ENCODE measurements at regions not wholly inside any gene's neighbourhood (a gene's known extent, or its start where the extent isn't known, plus 50 kb on each side); places are given as distances from the start of the nearest gene placed in this dataset.

DNA sequence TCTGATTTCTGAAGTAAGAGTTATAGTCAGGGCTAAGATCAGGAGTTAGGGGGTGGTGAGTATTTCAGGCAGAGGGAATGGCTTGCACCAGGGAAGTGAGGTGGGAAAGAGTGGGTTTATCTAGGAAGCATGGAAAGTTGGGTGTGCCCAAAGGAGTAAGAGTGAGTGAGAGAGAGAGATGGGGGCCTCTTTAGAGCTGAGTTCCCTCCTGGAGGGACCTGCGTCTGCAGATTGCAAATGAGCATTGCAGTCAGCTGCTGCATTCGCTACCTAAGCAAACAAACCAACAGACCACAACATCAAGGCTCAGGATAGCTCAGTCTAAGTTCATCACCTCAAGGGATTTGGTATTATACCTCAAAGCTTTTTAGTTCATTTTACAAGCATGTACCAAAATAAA is 405.8 kb downstream of the FGF9 start:
- Histone ChIP-seq H3K79me2 (ENCODE audit: control insufficient read depth, insufficient read depth, low read length) (no peaks in the 10 kb centered on the region), H3K9ac (ENCODE audit: control insufficient read depth, extremely low read depth, insufficient read depth, low read length) (no peak overlapping the region), H3K9me3 (ENCODE audit: control insufficient read depth, low read depth, low read length) (no peaks in the 10 kb centered on the region), H3K27ac (ENCODE audit: control insufficient read depth, insufficient read depth, low read length) (no peak overlapping the region), H4K20me1 (ENCODE audit: control insufficient read depth, extremely low read depth, insufficient read depth, low read length) (no peaks in the 10 kb centered on the region), H3K4me3 (ENCODE audit: control insufficient read depth in 2 of 3, extremely low read depth in 1 of 3, insufficient read depth in 2 of 3, low read depth in 1 of 3, low read length in 3 of 3) (no peak overlapping the region), H3K9me1 (ENCODE audit: control insufficient read depth, extremely low read depth, insufficient read depth, low read length) (no peaks in the 10 kb centered on the region), H3K4me2 (ENCODE audit: control insufficient read depth, extremely low read depth, insufficient read depth, low read depth, low read length) (no peak overlapping the region), H3K36me3 (ENCODE audit: control insufficient read depth in 2 of 2, extremely low read depth in 1 of 2, insufficient read depth in 2 of 2, low read length in 2 of 2) (no peaks in the 10 kb centered on the region), H2AFZ (ENCODE audit: control insufficient read depth, low read length) (no peak overlapping the region), H3K27me3 (ENCODE audit: control insufficient read depth, extremely low read depth, insufficient read depth, low read length) (no peaks in the 10 kb centered on the region), H3K4me1 (ENCODE audit: control insufficient read depth, extremely low read depth, insufficient read depth, low read length) (no peaks in the 10 kb centered on the region)
- dilution Hi-C loops (cut with MboI; ENCODE audit: extremely low pct_ligation_motif_present, low sequenced_read_pairs) = no loop called here
- TF ChIP-seq, protein P1, sequence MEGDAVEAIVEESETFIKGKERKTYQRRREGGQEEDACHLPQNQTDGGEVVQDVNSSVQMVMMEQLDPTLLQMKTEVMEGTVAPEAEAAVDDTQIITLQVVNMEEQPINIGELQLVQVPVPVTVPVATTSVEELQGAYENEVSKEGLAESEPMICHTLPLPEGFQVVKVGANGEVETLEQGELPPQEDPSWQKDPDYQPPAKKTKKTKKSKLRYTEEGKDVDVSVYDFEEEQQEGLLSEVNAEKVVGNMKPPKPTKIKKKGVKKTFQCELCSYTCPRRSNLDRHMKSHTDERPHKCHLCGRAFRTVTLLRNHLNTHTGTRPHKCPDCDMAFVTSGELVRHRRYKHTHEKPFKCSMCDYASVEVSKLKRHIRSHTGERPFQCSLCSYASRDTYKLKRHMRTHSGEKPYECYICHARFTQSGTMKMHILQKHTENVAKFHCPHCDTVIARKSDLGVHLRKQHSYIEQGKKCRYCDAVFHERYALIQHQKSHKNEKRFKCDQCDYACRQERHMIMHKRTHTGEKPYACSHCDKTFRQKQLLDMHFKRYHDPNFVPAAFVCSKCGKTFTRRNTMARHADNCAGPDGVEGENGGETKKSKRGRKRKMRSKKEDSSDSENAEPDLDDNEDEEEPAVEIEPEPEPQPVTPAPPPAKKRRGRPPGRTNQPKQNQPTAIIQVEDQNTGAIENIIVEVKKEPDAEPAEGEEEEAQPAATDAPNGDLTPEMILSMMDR (optimal IDR thresholded peaks at IDR 0.05 in 1 of 3, IDR thresholded peaks at IDR 0.05 in 1 of 3, conservative IDR thresholded peaks at IDR 0.05 in 1 of 3; ENCODE audit: extremely low read depth in 1 of 3, insufficient read depth in 2 of 3, low read length in 3 of 3) = no peak
- TF ChIP-seq EZH2 (IDR thresholded peaks at IDR 0.05; ENCODE audit: low read length) = no peak
- FAIRE-seq (no peak), DNase-seq (ENCODE audit: low read depth, low spot score) (no peak)

DNA sequence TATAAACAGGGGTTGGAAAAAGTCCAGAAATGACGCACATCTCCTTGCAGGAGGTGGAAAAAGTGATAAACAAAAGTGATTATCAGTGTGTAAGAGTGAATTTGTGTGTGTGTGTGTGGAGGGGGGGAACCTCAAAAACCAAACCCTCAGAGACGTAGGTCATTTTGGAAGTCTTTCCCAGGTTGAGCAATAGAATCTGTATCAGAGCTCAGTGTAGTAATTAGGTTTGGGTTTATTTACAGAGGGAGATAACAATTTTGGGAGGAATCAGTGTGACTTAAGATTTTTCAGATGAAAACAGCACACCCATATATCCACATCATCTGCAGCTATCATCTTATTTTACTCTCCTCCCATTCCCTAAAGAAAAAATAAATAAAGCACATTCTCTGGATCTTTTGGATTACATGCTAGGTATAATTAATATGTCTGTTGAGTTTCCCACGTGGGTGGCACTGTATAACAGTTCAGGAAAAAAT is 406.4 kb downstream of the FGF9 start:
- Histone ChIP-seq H3K79me2 (ENCODE audit: control insufficient read depth, insufficient read depth, low read length) (no peaks in the 10 kb centered on the region), H2AFZ (ENCODE audit: control insufficient read depth, low read length) (no peak overlapping the region), H3K4me1 (ENCODE audit: control insufficient read depth, extremely low read depth, insufficient read depth, low read length) (no peaks in the 10 kb centered on the region), H3K27ac (ENCODE audit: control insufficient read depth, insufficient read depth, low read length) (no peak overlapping the region), H3K9me3 (ENCODE audit: control insufficient read depth, low read depth, low read length) (no peaks in the 10 kb centered on the region), H3K9me1 (ENCODE audit: control insufficient read depth, extremely low read depth, insufficient read depth, low read length) (no peaks in the 10 kb centered on the region), H3K4me2 (ENCODE audit: control insufficient read depth, extremely low read depth, insufficient read depth, low read depth, low read length) (no peak overlapping the region), H3K4me3 (ENCODE audit: control insufficient read depth in 2 of 3, extremely low read depth in 1 of 3, insufficient read depth in 2 of 3, low read depth in 1 of 3, low read length in 3 of 3) (no peak overlapping the region), H3K36me3 (ENCODE audit: control insufficient read depth in 2 of 2, extremely low read depth in 1 of 2, insufficient read depth in 2 of 2, low read length in 2 of 2) (no peaks in the 10 kb centered on the region), H3K9ac (ENCODE audit: control insufficient read depth, extremely low read depth, insufficient read depth, low read length) (no peak overlapping the region), H3K27me3 (ENCODE audit: control insufficient read depth, extremely low read depth, insufficient read depth, low read length) (no peaks in the 10 kb centered on the region), H4K20me1 (ENCODE audit: control insufficient read depth, extremely low read depth, insufficient read depth, low read length) (no peaks in the 10 kb centered on the region)
- dilution Hi-C loops (cut with MboI; ENCODE audit: extremely low pct_ligation_motif_present, low sequenced_read_pairs) = no loop called here
- DNase-seq (ENCODE audit: low read depth, low spot score) = no peak
- TF ChIP-seq, protein P1 (optimal IDR thresholded peaks at IDR 0.05 in 1 of 3, IDR thresholded peaks at IDR 0.05 in 1 of 3, conservative IDR thresholded peaks at IDR 0.05 in 1 of 3; ENCODE audit: extremely low read depth in 1 of 3, insufficient read depth in 2 of 3, low read length in 3 of 3) = no peak
- TF ChIP-seq EZH2 (IDR thresholded peaks at IDR 0.05; ENCODE audit: low read length) = no peak
- FAIRE-seq = no peak

Data from keratinocyte (primary cell).